PC-3 (cell line): ENCODE measurements at regions not wholly inside any gene's neighbourhood (a gene's known extent, or its start where the extent isn't known, plus 50 kb on each side); places are given as distances from the start of the nearest gene placed in this dataset.

Source experiments
- ATAC-seq: fragments of 200-7000 bp; cut with Tn5 transposase; 2 replicates; pipeline ENCODE4 v1.9.1; 2020; ENCODE audit warnings: mild to moderate bottlenecking, moderate library complexity
- BruUV-seq: library from RNA; stranded (reverse); fragments of 400-500 nt; replicated peaks from 2 replicates; lab custom pipeline; 2021; lab: Mats Ljungman, UMichigan
- CTCF ChIA-PET: fragments of 300-600 bp; sonication (Branson Sonifier 250); formaldehyde crosslinking; loops from one replicate; lab custom pipeline; 2022; ENCODE audit warnings: antibody characterized with exemption; lab: Charles Lee
- POLR2A ChIA-PET: fragments of 300-600 bp; sonication (Branson Sonifier 250); formaldehyde crosslinking; loops from one replicate; lab custom pipeline; 2022; ENCODE audit warnings: antibody characterized with exemption; ENCODE audit not compliant: unreplicated experiment; lab: Charles Lee
- DNase-seq: peaks from one replicate; pipeline ENCODE4 v3.0.0-alpha.2; 2015
- H2AFZ ChIP-seq: fragments of 300-600 bp; sonication (generic); 2 replicates; pipeline ENCODE4 v1.6.0; 2016; ENCODE audit warnings: antibody characterized with exemption, low read length
- H3F3A ChIP-seq: fragments of 300-600 bp; sonication (generic); one replicate; pipeline ENCODE4 v1.6.0; 2017; ENCODE audit warnings: antibody characterized with exemption, low read length, control low read depth, mild to moderate bottlenecking; ENCODE audit not compliant: unreplicated experiment
- H3K27ac ChIP-seq: fragments of 300-600 bp; sonication (generic); 2 replicates; pipeline ENCODE4 v1.5.1; 2016; ENCODE audit warnings: mild to moderate bottlenecking, low read length
- H3K27me3 ChIP-seq: fragments of 300-600 bp; sonication (generic); 2 replicates; pipeline ENCODE4 v1.6.1; 2016; ENCODE audit warnings: low read length, mixed read lengths
- H3K36me3 ChIP-seq: fragments of 300-600 bp; sonication (generic); 2 replicates; pipeline ENCODE4 v1.6.1; 2016; ENCODE audit warnings: low read depth, mixed run types, low read length, mixed read lengths
- H3K4me1 ChIP-seq: fragments of 300-600 bp; sonication (generic); 2 replicates; pipeline ENCODE4 v1.5.1; 2016; ENCODE audit warnings: low read length; ENCODE audit not compliant: insufficient read depth
- H3K4me2 ChIP-seq: fragments of 300-600 bp; sonication (generic); 2 replicates; pipeline ENCODE4 v1.6.0; 2016; ENCODE audit warnings: low read length
- H3K4me3 ChIP-seq: fragments of 300-600 bp; sonication (generic); 2 replicates; pipeline ENCODE4 v1.5.1; 2016; ENCODE audit warnings: mild to moderate bottlenecking, low read length, mixed read lengths
- H3K79me2 ChIP-seq: fragments of 300-600 bp; sonication (generic); 2 replicates; pipeline ENCODE4 v1.6.1; 2017; ENCODE audit warnings: low read length, mixed read lengths
- H3K9ac ChIP-seq: fragments of 300-600 bp; sonication (generic); 2 replicates; pipeline ENCODE4 v1.6.0; 2016; ENCODE audit warnings: mild to moderate bottlenecking, low read length
- H3K9me2 ChIP-seq: fragments of 300-600 bp; sonication (generic); replicated peaks from 2 replicates; pipeline ENCODE4 v1.6.1; 2016; ENCODE audit warnings: mixed run types, low read length, mixed read lengths
- H3K9me3 ChIP-seq: fragments of 300-600 bp; sonication (generic); 2 replicates; pipeline ENCODE4 v1.6.1; 2016; ENCODE audit warnings: low read length, mixed read lengths
- H4K20me1 ChIP-seq: fragments of 300-600 bp; sonication (generic); 2 replicates; pipeline ENCODE4 v1.6.1; 2016; ENCODE audit warnings: low read length, mixed read lengths
- EZH2 ChIP-seq: fragments of 300-600 bp; sonication (generic); IDR thresholded peaks from one replicate; pipeline ENCODE4 v1.6.1; 2017; ENCODE audit warnings: antibody characterized with exemption, mild to moderate bottlenecking, low read length; ENCODE audit not compliant: unreplicated experiment
- EZH2phosphoT487 ChIP-seq: fragments of 300-600 bp; sonication (generic); IDR thresholded peaks from 2 replicates; pipeline ENCODE4 v1.6.1; 2018; ENCODE audit warnings: mild to moderate bottlenecking, antibody characterized with exemption, low read length, borderline replicate concordance
- intact Hi-C: fragments of 100-400 bp; cut with micrococcal nuclease; formaldehyde crosslinking; loops from 2 replicates; pipeline ENCODE4 v1.9.0; 2023
- TF ChIP-seq, protein P1 (sequence below): fragments of 300-600 bp; sonication (generic); conservative IDR thresholded peaks from 2 replicates; pipeline ENCODE4 v1.5.1; 2017; ENCODE audit warnings: antibody characterized with exemption, low read depth, mild to moderate bottlenecking, low read length

- no peak for ATAC-seq
- H3K27ac ChIP-seq: no peak overlapping the region
- no peak overlapping the region for H2AFZ ChIP-seq
These were observed 133.1 kb upstream of the LRRN1 start for GRCh38 chr3:3665961-3666640.

DNA sequence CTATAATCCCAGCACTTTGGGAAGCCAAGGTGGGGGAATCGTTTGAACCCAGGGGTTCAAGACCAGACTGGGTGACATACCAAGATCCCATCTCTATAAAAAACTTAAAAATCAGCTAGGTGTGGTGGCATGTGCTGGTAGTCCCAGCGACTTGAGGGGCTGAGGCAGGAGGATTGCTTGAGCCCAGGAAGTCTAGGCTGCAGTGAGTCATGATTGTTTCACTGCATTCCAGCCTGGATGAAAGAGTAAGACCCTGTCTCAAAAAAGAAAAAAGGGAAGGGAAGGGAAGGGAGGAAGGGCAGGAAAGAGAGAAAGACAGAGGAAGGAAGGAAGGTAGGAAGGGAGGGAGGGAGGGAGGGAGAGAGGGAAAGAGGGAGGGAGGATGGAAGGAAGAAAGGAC lies 133.7 kb upstream of the LRRN1 start:
- DNase-seq: no peak
- Histone ChIP-seq H3K9me2 (no peaks in the 10 kb centered on the region), H3K4me1 (no peaks in the 10 kb centered on the region), H2AFZ (no peak overlapping the region), H3K9ac (no peak overlapping the region), H3F3A (no peaks in the 10 kb centered on the region), H3K4me3 (no peak overlapping the region), H3K27ac (no peak overlapping the region), H3K9me3 (no peaks in the 10 kb centered on the region; the same call in 1 of the 2 replicates), H4K20me1 (no peaks in the 10 kb centered on the region), H3K36me3 (no peaks in the 10 kb centered on the region), H3K27me3 (no peaks in the 10 kb centered on the region), H3K79me2 (no peaks in the 10 kb centered on the region), H3K4me2 (no peak overlapping the region)
- POLR2A ChIA-PET: no interaction called here
- no TSS peak for BruUV-seq
- no peak for TF ChIP-seq EZH2
- TF ChIP-seq, protein P1, sequence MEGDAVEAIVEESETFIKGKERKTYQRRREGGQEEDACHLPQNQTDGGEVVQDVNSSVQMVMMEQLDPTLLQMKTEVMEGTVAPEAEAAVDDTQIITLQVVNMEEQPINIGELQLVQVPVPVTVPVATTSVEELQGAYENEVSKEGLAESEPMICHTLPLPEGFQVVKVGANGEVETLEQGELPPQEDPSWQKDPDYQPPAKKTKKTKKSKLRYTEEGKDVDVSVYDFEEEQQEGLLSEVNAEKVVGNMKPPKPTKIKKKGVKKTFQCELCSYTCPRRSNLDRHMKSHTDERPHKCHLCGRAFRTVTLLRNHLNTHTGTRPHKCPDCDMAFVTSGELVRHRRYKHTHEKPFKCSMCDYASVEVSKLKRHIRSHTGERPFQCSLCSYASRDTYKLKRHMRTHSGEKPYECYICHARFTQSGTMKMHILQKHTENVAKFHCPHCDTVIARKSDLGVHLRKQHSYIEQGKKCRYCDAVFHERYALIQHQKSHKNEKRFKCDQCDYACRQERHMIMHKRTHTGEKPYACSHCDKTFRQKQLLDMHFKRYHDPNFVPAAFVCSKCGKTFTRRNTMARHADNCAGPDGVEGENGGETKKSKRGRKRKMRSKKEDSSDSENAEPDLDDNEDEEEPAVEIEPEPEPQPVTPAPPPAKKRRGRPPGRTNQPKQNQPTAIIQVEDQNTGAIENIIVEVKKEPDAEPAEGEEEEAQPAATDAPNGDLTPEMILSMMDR: no peak
- TF ChIP-seq EZH2phosphoT487: no peak
- CTCF ChIA-PET: no interaction called here
- intact Hi-C loops: no loop called here
- ATAC-seq: no peak

More at GRCh38 chr3:3665961-3666640, 133.1 kb upstream of the LRRN1 start:
- H3K27me3 ChIP-seq: no peaks in the 10 kb centered on the region
- H3K36me3 ChIP-seq: no peaks in the 10 kb centered on the region
- CTCF ChIA-PET: no interaction called here
- POLR2A ChIA-PET: no interaction called here
- no peak overlapping the region for H3K9ac ChIP-seq
- TF ChIP-seq, protein P1: no peak
- TF ChIP-seq EZH2phosphoT487 (no peak), EZH2 (no peak)
- H3K9me2 ChIP-seq: no peaks in the 10 kb centered on the region
- H3K9me3 ChIP-seq: peaks cover 3% of the 10 kb centered on the region; the same call in 1 of the 2 replicates
- H3F3A ChIP-seq: no peaks in the 10 kb centered on the region
- H4K20me1 ChIP-seq: no peaks in the 10 kb centered on the region
- no peak overlapping the region for H3K4me2 ChIP-seq
- DNase-seq: no peak
- no peak overlapping the region for H3K4me3 ChIP-seq
- H3K4me1 ChIP-seq: no peaks in the 10 kb centered on the region
- intact Hi-C loops: no loop called here
- no TSS peak for BruUV-seq
- no peaks in the 10 kb centered on the region for H3K79me2 ChIP-seq

GRCh38 chr3:3664935-3665334 lies 134.3 kb upstream of the LRRN1 start:
- no peaks in the 10 kb centered on the region for H3K9me2 ChIP-seq
- H3F3A ChIP-seq: no peaks in the 10 kb centered on the region
- no peak overlapping the region for H3K4me2 ChIP-seq
- DNase-seq: no peak
- H3K27ac ChIP-seq: no peak overlapping the region
- H3K36me3 ChIP-seq: no peaks in the 10 kb centered on the region
- TF ChIP-seq, protein P1: no peak
- TF ChIP-seq EZH2 (no peak), EZH2phosphoT487 (no peak)
- intact Hi-C loops: no loop called here
- no peaks in the 10 kb centered on the region for H4K20me1 ChIP-seq
- no peak overlapping the region for H3K9ac ChIP-seq
- H3K4me1 ChIP-seq: no peaks in the 10 kb centered on the region
- no peaks in the 10 kb centered on the region for H3K79me2 ChIP-seq
- H3K9me3 ChIP-seq: peaks cover 4% of the 10 kb centered on the region; the same call in 1 of the 2 replicates
- ATAC-seq: no peak
- no peak overlapping the region for H2AFZ ChIP-seq
- no TSS peak for BruUV-seq
- H3K27me3 ChIP-seq: no peaks in the 10 kb centered on the region
- POLR2A ChIA-PET: no interaction called here
- no peak overlapping the region for H3K4me3 ChIP-seq
- CTCF ChIA-PET: no interaction called here
